22Rv1 (cell line): ENCODE measurements at regions not wholly inside any gene's neighbourhood (a gene's known extent, or its start where the extent isn't known, plus 50 kb on each side); places are given as distances from the start of the nearest gene placed in this dataset.

Source experiments
- ZFX ChIP-seq: fragments of 450-650 bp; IDR thresholded peaks from 2 replicates; pipeline ENCODE4 v1.6.1; 2017; ENCODE audit warnings: antibody characterized with exemption, borderline replicate concordance
- TF ChIP-seq, protein P1 (sequence below): fragments of 450-650 bp; IDR thresholded peaks from 2 replicates; pipeline ENCODE4 v1.5.1; 2017; ENCODE audit warnings: mild to moderate bottlenecking

- TF ChIP-seq, protein P1, sequence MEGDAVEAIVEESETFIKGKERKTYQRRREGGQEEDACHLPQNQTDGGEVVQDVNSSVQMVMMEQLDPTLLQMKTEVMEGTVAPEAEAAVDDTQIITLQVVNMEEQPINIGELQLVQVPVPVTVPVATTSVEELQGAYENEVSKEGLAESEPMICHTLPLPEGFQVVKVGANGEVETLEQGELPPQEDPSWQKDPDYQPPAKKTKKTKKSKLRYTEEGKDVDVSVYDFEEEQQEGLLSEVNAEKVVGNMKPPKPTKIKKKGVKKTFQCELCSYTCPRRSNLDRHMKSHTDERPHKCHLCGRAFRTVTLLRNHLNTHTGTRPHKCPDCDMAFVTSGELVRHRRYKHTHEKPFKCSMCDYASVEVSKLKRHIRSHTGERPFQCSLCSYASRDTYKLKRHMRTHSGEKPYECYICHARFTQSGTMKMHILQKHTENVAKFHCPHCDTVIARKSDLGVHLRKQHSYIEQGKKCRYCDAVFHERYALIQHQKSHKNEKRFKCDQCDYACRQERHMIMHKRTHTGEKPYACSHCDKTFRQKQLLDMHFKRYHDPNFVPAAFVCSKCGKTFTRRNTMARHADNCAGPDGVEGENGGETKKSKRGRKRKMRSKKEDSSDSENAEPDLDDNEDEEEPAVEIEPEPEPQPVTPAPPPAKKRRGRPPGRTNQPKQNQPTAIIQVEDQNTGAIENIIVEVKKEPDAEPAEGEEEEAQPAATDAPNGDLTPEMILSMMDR: no peak
- TF ChIP-seq ZFX: no peak
Measured at GRCh38 chr2:221675201-221675908, 103.3 kb upstream of the EPHA4 start.
